HAP-1 (cell line): ENCODE measurements at regions not wholly inside any gene's neighbourhood (a gene's known extent, or its start where the extent isn't known, plus 50 kb on each side); places are given as distances from the start of the nearest gene placed in this dataset.

ENCODE experiments used
- DNase-seq, 2 experiments: peaks; one replicate each; pipeline ENCODE4 v3.0.0-alpha.2; 2016 to 2020; ENCODE audit warnings: low spot score in 2 of 2
- H3K27me3 ChIP-seq: fragments of 250-450 bp; sonication (Bioruptor Pico); 2 replicates; pipeline ENCODE4 v1.5.1; 2020; ENCODE audit warnings: low read depth, mild to moderate bottlenecking, moderate library complexity
- H3K36me3 ChIP-seq: fragments of 250-450 bp; sonication (Bioruptor Pico); replicated peaks from 2 replicates; pipeline ENCODE4 v1.5.1; 2020; ENCODE audit warnings: mild to moderate bottlenecking
- H3K4me1 ChIP-seq: fragments of 250-450 bp; sonication (Bioruptor Pico); 2 replicates; pipeline ENCODE4 v1.5.1; 2020; ENCODE audit warnings: mild to moderate bottlenecking
- H3K4me3 ChIP-seq: fragments of 250-450 bp; sonication (Bioruptor Pico); 2 replicates; pipeline ENCODE4 v1.5.1; 2020; ENCODE audit warnings: mild to moderate bottlenecking, moderate library complexity
- H3K9me3 ChIP-seq: fragments of 250-450 bp; sonication (Bioruptor Pico); 2 replicates; pipeline ENCODE4 v1.5.1; 2020; ENCODE audit warnings: mild to moderate bottlenecking, moderate library complexity
- in situ Hi-C: fragments of 300-500 bp; cut with MboI; formaldehyde crosslinking; loops from 3 replicates; pipeline ENCODE4 v1.14.3; 2020; ENCODE audit warnings: low sequenced_read_pairs, inconsistent platforms, mixed read lengths

DNA sequence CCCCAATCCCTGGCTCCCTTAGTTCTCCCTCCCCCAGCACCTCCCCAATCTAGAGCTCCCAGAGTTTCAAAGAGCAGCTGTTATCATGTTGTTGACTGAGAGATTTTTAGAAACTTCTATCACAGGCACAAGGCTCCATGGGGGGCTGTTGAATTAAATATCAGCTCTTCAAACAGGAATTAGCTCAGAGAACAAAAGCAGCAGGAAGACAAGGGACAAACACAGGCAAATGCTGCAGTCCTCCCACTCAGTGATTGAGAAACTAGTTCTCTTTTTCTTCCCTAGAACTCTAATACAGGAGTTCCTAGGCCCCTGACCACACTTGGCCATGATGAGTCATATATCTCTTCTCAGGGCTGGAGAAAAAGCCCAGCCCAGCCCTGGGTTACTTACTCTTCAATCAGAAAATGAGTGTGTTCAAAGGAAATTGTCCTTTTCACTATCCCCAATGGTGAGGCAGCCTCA lies 262.1 kb downstream of the IGSF11 start:
- no peaks in the 10 kb centered on the region for H3K36me3 ChIP-seq
- DNase-seq: no peak
- no peak overlapping the region for H3K4me3 ChIP-seq
- in situ Hi-C loops: no loop called here
- no peaks in the 10 kb centered on the region for H3K9me3 ChIP-seq
- H3K27me3 ChIP-seq: no peaks in the 10 kb centered on the region
- H3K4me1 ChIP-seq: no peaks in the 10 kb centered on the region; the same call in 1 of the 2 replicates

DNA sequence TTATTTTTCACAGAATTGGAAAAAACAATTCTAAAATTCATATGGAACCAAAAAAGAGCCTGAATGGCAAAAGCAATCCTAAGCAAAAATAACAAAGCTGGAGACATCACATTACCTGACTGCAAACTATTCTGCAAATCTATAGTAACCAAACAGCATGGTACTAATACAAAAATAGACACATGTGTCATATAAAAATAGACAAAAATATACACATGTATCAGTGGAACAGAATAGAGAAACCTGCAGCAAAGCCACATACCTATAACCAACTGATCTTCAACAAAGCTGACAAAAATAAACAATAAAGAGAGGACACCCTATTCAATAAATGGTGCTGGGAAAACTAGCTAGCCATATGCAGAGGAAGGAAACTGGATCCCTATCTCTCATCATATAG lies 259.6 kb downstream of the IGSF11 start:
- Histone ChIP-seq H3K36me3 (no peaks in the 10 kb centered on the region), H3K27me3 (no peaks in the 10 kb centered on the region), H3K4me1 (peaks cover 2% of the 10 kb centered on the region), H3K4me3 (no peak overlapping the region), H3K9me3 (no peaks in the 10 kb centered on the region)
- DNase-seq: no peak
- in situ Hi-C loops: no loop called here

- H3K4me3 ChIP-seq: no peak overlapping the region
- peaks cover 2% of the 10 kb centered on the region for H3K4me1 ChIP-seq
- no peak for DNase-seq
- no peaks in the 10 kb centered on the region for H3K9me3 ChIP-seq
- H3K27me3 ChIP-seq: no peaks in the 10 kb centered on the region
- H3K36me3 ChIP-seq: no peaks in the 10 kb centered on the region
- in situ Hi-C loops: no loop called here
Observed at GRCh38 chr3:118778201-118778600, 256.4 kb downstream of the IGSF11 start.

GRCh38 chr3:118781232-118781631 lies 253.4 kb downstream of the IGSF11 start:
- Histone ChIP-seq H3K27me3 (no peaks in the 10 kb centered on the region), H3K4me3 (no peak overlapping the region), H3K9me3 (no peaks in the 10 kb centered on the region), H3K4me1 (peaks cover 2% of the 10 kb centered on the region), H3K36me3 (no peaks in the 10 kb centered on the region)
- in situ Hi-C loops: no loop called here
- no peak for DNase-seq

DNA sequence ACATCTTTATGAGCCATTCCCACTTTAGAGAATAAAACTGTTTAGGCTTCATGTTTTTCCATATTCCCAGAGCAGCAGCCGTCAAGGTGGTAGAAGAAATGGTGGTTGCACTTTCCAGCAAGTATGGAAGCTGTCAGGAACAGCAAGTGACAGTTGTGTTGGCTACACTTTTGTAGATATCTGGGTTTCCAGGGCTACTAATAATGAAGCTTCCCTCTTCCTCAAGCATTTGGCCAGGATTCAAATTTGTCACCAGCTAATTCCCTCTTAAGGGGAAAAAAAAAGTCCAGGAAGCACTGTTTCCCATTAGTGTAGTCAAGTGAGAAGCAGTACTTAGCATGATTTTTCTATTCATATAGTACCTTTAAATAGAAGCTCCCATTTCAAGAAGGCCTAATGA lies 252.8 kb downstream of the IGSF11 start:
- no peak for DNase-seq
- Histone ChIP-seq H3K4me1 (peaks cover 2% of the 10 kb centered on the region), H3K27me3 (no peaks in the 10 kb centered on the region), H3K9me3 (no peaks in the 10 kb centered on the region), H3K4me3 (no peak overlapping the region), H3K36me3 (no peaks in the 10 kb centered on the region)
- in situ Hi-C loops: no loop called here

DNA sequence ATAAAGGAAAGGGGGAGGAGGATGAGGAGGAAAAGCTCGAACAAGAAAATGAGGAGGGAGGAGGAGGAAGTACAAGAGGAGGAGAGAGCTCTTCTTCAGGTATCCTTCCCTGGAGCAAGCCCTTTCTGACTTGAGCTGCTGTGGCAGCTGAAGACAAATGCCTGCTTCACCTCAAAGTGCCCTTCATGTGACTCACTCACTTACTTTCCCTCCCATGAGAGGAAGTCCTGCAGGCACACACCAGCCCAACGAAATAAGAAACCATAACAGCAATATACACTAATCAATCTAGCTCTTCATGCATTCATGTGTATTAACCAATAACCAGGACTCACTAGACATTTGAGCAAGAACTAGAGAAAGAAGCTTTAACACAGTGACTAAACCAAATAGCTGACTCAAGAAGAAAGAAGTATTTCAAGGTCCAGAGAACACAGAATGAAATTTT lies 251.9 kb downstream of the IGSF11 start:
- no peak overlapping the region for H3K4me3 ChIP-seq
- no peaks in the 10 kb centered on the region for H3K9me3 ChIP-seq
- DNase-seq: no peak
- no peaks in the 10 kb centered on the region for H3K27me3 ChIP-seq
- in situ Hi-C loops: no loop called here
- H3K36me3 ChIP-seq: no peaks in the 10 kb centered on the region
- H3K4me1 ChIP-seq: peaks cover 2% of the 10 kb centered on the region; the same call in 1 of the 2 replicates

DNA sequence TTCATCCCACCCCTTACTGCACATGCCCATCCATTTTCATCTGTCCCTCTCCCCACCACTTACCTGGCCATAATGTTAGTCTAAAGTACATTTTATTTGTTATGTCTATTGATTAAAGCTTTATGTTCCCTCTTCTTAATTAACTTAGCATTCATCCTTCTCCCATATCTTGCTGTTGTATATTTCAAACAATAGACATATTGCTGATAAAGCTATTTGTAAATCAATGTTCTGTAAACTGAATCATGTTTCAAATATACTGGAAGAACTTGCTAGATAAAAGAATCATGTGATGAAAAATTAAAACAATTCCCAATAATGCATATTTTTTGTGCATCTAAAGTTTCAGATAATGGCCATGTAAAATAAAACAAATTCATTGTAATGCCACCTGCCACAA lies 249.2 kb downstream of the IGSF11 start:
- H3K4me1 ChIP-seq: no peaks in the 10 kb centered on the region

DNA sequence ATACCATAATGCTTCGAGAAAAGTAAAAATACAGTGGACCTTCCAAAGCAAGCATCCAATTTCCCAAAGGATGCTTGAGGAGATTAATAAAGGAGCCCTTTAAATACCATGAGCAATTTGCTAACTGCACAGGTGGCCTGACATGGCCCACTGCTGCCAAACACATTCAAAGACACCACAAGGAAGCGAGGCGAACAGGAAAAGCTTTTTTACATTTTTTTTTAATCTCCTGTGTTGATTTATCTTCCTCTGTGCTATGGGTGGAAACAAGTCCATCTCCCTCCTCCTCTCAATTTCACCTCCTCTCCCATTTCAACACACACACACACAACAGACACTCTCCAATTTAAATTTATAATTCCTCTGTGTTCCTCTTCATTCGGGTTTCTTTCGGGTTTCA lies 243.4 kb downstream of the IGSF11 start:
- H3K4me3 ChIP-seq: no peak overlapping the region
- in situ Hi-C loops: no loop called here
- no peaks in the 10 kb centered on the region for H3K4me1 ChIP-seq
- H3K36me3 ChIP-seq: no peaks in the 10 kb centered on the region
- DNase-seq: no peak
- H3K9me3 ChIP-seq: no peaks in the 10 kb centered on the region
- H3K27me3 ChIP-seq: no peaks in the 10 kb centered on the region

More for the DNA sequence above, 249.2 kb downstream of the IGSF11 start:
- Histone ChIP-seq H3K4me3 (no peak overlapping the region), H3K9me3 (no peaks in the 10 kb centered on the region), H3K36me3 (no peaks in the 10 kb centered on the region), H3K27me3 (no peaks in the 10 kb centered on the region)
- in situ Hi-C loops: no loop called here
- DNase-seq: no peak

DNA sequence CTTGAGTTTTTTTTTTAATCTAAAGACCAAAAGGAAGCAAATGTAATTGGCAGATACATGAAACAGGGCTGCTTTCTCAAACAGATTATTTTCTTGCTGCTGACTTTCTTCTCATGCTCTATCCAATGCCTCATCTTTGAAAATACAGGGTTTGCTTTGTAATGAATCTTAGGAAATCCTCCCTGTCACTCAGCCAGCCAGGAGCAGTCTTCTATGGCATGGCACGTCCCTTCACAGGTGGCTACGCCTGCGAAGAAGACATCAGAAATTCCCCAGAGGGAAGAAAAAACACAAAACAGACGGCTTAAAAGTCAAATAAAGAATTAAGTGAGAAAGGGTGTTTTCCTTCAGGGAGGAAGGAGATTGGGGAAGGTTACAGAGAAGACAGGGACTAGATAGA lies 242.5 kb downstream of the IGSF11 start:
- DNase-seq: no peak
- no peaks in the 10 kb centered on the region for H3K27me3 ChIP-seq
- no peaks in the 10 kb centered on the region for H3K4me1 ChIP-seq
- H3K9me3 ChIP-seq: no peaks in the 10 kb centered on the region
- in situ Hi-C loops: no loop called here
- H3K4me3 ChIP-seq: no peak overlapping the region
- H3K36me3 ChIP-seq: no peaks in the 10 kb centered on the region

DNA sequence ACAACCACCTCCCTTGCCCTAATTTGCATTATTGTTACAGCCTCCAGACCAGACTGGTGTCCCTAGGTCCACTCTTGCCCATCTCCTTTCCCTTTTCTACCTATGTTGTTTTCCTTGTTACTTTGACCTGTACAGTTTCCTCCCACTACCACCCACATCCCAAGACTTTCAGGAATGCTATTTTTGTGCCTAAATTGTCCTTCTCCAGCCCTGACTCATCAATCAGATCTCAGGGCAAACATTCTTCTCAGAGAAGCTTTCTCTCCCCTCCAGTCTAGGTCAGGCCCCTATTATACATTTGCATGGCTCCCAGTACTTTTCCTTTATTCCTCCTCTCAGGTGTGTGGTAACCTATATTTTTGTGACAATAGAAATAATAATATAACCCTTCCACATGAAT lies 241.5 kb downstream of the IGSF11 start:
- Histone ChIP-seq H3K27me3 (no peaks in the 10 kb centered on the region), H3K36me3 (no peaks in the 10 kb centered on the region), H3K4me1 (no peaks in the 10 kb centered on the region), H3K9me3 (no peaks in the 10 kb centered on the region), H3K4me3 (no peak overlapping the region)
- in situ Hi-C loops: no loop called here
- DNase-seq: no peak

DNA sequence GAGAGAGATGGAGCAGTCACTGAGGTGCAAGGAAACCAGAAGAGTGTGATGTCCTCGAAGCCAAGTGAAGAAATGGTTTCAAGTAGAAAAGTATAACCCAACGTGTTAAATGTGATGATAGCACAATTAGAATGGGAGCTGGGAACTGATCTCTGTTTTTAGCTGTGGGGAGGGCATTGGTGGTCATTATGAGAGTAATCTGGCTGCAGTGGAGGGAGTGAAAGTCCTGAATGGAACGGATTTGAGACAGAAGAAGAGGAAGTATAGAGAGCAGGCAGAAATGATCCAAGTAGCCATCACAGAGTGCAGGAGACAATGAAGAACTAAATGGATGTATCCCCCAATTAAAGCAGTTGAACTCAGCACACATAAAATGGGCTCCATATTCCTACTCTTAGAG lies 235.3 kb downstream of the IGSF11 start:
- DNase-seq: no peak
- Histone ChIP-seq H3K9me3 (no peaks in the 10 kb centered on the region), H3K36me3 (no peaks in the 10 kb centered on the region), H3K4me1 (no peaks in the 10 kb centered on the region), H3K4me3 (no peak overlapping the region), H3K27me3 (no peaks in the 10 kb centered on the region)
- in situ Hi-C loops: no loop called here

GRCh38 chr3:118801899-118802298 lies 232.7 kb downstream of the IGSF11 start:
- no peaks in the 10 kb centered on the region for H3K36me3 ChIP-seq
- no peaks in the 10 kb centered on the region for H3K9me3 ChIP-seq
- no peak for DNase-seq
- no peak overlapping the region for H3K4me3 ChIP-seq
- in situ Hi-C loops: loop anchor here (25.0 kb wide), 1 partner anchor 165 kb away; no protein-coding TSS in a partner anchor
- H3K4me1 ChIP-seq: no peaks in the 10 kb centered on the region
- H3K27me3 ChIP-seq: no peaks in the 10 kb centered on the region

DNA sequence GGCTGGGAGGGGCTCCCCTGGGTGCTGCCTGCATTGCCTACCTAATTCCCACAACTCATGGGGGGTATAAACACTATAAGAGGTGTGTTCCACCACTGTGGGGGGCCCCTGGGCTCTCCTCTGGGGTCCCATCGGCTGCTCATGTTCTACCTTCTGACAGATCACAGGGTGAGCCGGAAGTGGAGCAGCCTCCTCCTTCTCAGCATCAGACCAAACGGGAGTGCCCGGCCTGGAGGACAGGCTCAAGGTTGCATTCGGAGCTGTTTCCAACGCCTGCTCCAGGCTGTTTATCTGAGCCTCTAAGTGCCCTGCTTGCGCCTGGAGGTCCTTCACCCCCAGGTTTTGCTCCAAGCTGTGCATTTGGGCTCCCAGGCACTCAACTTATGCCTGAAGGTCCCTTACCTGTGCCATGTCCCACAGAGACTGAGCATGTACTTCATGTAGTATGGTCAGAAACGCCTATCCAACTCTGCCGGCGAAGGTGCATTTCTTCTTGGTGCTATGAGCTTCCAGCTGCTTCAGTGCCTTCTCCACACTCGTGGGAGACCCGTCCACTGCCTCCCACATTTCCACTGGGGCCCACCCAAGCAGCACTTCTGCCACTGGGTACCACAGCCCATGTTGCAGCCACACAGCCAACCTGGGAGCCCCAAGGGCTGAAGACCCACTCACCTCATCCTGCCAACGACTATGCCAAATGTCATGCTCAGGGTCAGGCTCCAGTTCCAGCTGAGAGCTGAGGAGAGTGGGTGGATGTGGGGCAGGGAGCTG lies 232.1 kb downstream of the IGSF11 start:
- in situ Hi-C loops: loop anchor here (25.0 kb wide), 1 partner anchor 165 kb away; no protein-coding TSS in a partner anchor
- Histone ChIP-seq H3K4me1 (no peaks in the 10 kb centered on the region), H3K27me3 (no peaks in the 10 kb centered on the region), H3K36me3 (no peaks in the 10 kb centered on the region), H3K4me3 (no peak overlapping the region), H3K9me3 (no peaks in the 10 kb centered on the region)
- DNase-seq: no peak

GRCh38 chr3:118803096-118803476 lies 231.6 kb downstream of the IGSF11 start:
- Histone ChIP-seq H3K9me3 (no peaks in the 10 kb centered on the region), H3K27me3 (no peaks in the 10 kb centered on the region), H3K4me3 (no peak overlapping the region), H3K36me3 (no peaks in the 10 kb centered on the region), H3K4me1 (no peaks in the 10 kb centered on the region)
- DNase-seq: no peak
- in situ Hi-C loops: loop anchor here (25.0 kb wide), 1 partner anchor 166 kb away; no protein-coding TSS in a partner anchor
